ENCODE measurements at regions not wholly inside any gene's neighbourhood (a gene's known extent, or its start where the extent isn't known, plus 50 kb on each side); places are given as distances from the start of the nearest gene placed in this dataset.

- H3K4me3 ChIP-seq: no peak overlapping the region
- no peak for DNase-seq (ENCODE audit: low spot score)
- TF ChIP-seq POLR2A (IDR thresholded peaks at IDR 0.05) (no peak), POLR2AphosphoS5 (IDR thresholded peaks at IDR 0.05) (no peak), CTCF (IDR thresholded peaks at IDR 0.05) (no peak)
- H3K27ac ChIP-seq: no peak overlapping the region
- intact Hi-C loops (cut with DNase I): no loop called here
- no peaks in the 10 kb centered on the region for H3K36me3 ChIP-seq
- no peaks in the 10 kb centered on the region for H3K4me1 ChIP-seq (replicated peaks)
- H3K27me3 ChIP-seq (replicated peaks; ENCODE audit: insufficient read depth): no peaks in the 10 kb centered on the region
- H3K9me3 ChIP-seq: no peaks in the 10 kb centered on the region
Observed at GRCh38 chr2:47992671-47993070, 86.4 kb upstream of the FBXO11 start.

GRCh38 chr2:47996808-47997207 is 90.5 kb upstream of the FBXO11 start:
- WGBS: 80% methylated on average over 4 of the region's 4 CpGs
- Histone ChIP-seq H3K9me3 (no peaks in the 10 kb centered on the region), H3K4me1 (replicated peaks) (no peaks in the 10 kb centered on the region), H3K27ac (no peak overlapping the region), H3K36me3 (no peaks in the 10 kb centered on the region), H3K4me3 (no peak overlapping the region), H3K27me3 (replicated peaks; ENCODE audit: insufficient read depth) (no peaks in the 10 kb centered on the region)
- DNase-seq (ENCODE audit: low spot score): no peak
- TF ChIP-seq POLR2AphosphoS5 (IDR thresholded peaks at IDR 0.05) (no peak), POLR2A (IDR thresholded peaks at IDR 0.05) (no peak), CTCF (IDR thresholded peaks at IDR 0.05) (no peak)
- intact Hi-C loops (cut with DNase I): no loop called here

GRCh38 chr2:47999512-47999911 is 93.2 kb upstream of the FBXO11 start:
- 74% methylated on average over 1 of the region's 1 CpG for WGBS
- intact Hi-C loops (cut with DNase I): no loop called here

GRCh38 chr2:48001498-48001897 is 95.2 kb upstream of the FBXO11 start:
- intact Hi-C loops (cut with DNase I): no loop called here
- Histone ChIP-seq H3K9me3 (no peaks in the 10 kb centered on the region), H3K4me3 (no peak overlapping the region), H3K36me3 (no peaks in the 10 kb centered on the region), H3K27me3 (replicated peaks; ENCODE audit: insufficient read depth) (no peaks in the 10 kb centered on the region), H3K4me1 (replicated peaks) (no peaks in the 10 kb centered on the region), H3K27ac (no peak overlapping the region)
- TF ChIP-seq POLR2AphosphoS5 (IDR thresholded peaks at IDR 0.05) (no peak), POLR2A (IDR thresholded peaks at IDR 0.05) (no peak), CTCF (IDR thresholded peaks at IDR 0.05) (no peak)
- DNase-seq (ENCODE audit: low spot score): no peak

More at GRCh38 chr2:47999512-47999911, 93.2 kb upstream of the FBXO11 start:
- no peak for TF ChIP-seq POLR2AphosphoS5 (IDR thresholded peaks at IDR 0.05)
- no peak for TF ChIP-seq CTCF (IDR thresholded peaks at IDR 0.05)
- TF ChIP-seq POLR2A (IDR thresholded peaks at IDR 0.05): no peak
- no peak overlapping the region for H3K27ac ChIP-seq
- DNase-seq (ENCODE audit: low spot score): no peak
- no peaks in the 10 kb centered on the region for H3K9me3 ChIP-seq
- H3K36me3 ChIP-seq: no peaks in the 10 kb centered on the region
- no peaks in the 10 kb centered on the region for H3K27me3 ChIP-seq (replicated peaks; ENCODE audit: insufficient read depth)
- no peaks in the 10 kb centered on the region for H3K4me1 ChIP-seq (replicated peaks)
- H3K4me3 ChIP-seq: no peak overlapping the region

GRCh38 chr2:48006094-48006493 is 99.8 kb upstream of the FBXO11 start:
- no peaks in the 10 kb centered on the region for H3K9me3 ChIP-seq
- no peak overlapping the region for H3K4me3 ChIP-seq
- intact Hi-C loops (cut with DNase I): no loop called here
- H3K36me3 ChIP-seq: no peaks in the 10 kb centered on the region
- no peak for DNase-seq (ENCODE audit: low spot score)
- H3K27ac ChIP-seq: no peak overlapping the region
- TF ChIP-seq POLR2A (IDR thresholded peaks at IDR 0.05) (no peak), CTCF (IDR thresholded peaks at IDR 0.05) (no peak), POLR2AphosphoS5 (IDR thresholded peaks at IDR 0.05) (no peak)
- no peaks in the 10 kb centered on the region for H3K27me3 ChIP-seq (replicated peaks; ENCODE audit: insufficient read depth)
- no peaks in the 10 kb centered on the region for H3K4me1 ChIP-seq (replicated peaks)

Measured in prostate gland (tissue), 2 donors.